GM12878 (cell line): ENCODE measurements at regions not wholly inside any gene's neighbourhood (a gene's known extent, or its start where the extent isn't known, plus 50 kb on each side); places are given as distances from the start of the nearest gene placed in this dataset.

Experiments used
- ATAC-seq: fragments of 200-7000 bp; cut with Tn5 transposase; 3 replicates; pipeline ENCODE4 v1.9.1; 2020; ENCODE audit warnings: mild to moderate bottlenecking, moderate library complexity
- BruUV-seq: library from RNA; stranded (reverse); fragments of 400-500 nt; replicated peaks from 2 replicates; lab custom pipeline; 2021; lab: Mats Ljungman, UMichigan
- CTCF ChIA-PET: fragments of 300-600 bp; sonication (Branson Sonifier 250); formaldehyde crosslinking; extraction: SDS; loops from one replicate; lab custom pipeline; 2021; ENCODE audit warnings: inconsistent platforms; lab: Yijun Ruan, JAX
- POLR2A ChIA-PET: fragments of 350-600 bp; formaldehyde crosslinking; extraction: SDS; loops from one replicate; lab custom pipeline; 2021; ENCODE audit warnings: inconsistent platforms; lab: Charles Lee
- RAD21 ChIA-PET: fragments of 300-600 bp; sonication (Branson Sonifier 250); formaldehyde crosslinking; loops from one replicate; lab custom pipeline; 2023; ENCODE audit warnings: antibody characterized with exemption; ENCODE audit not compliant: unreplicated experiment; lab: Charles Lee
- SMC1A ChIA-PET: fragments of 300-600 bp; sonication (Branson Sonifier 250); formaldehyde crosslinking; loops from one replicate; lab custom pipeline; 2023; ENCODE audit not compliant: unreplicated experiment, uncharacterized antibody; lab: Charles Lee
- DNase-seq: peaks from one replicate; pipeline ENCODE4 v3.0.0-alpha.2; 2011; ENCODE audit warnings: low read depth, low spot score
- FAIRE-seq: peaks from 3 replicates; lab custom pipeline; 2011; peaks lifted over from hg19 to GRCh38; lab: Jason Lieb, UNC
- H2AFZ ChIP-seq: 2 replicates; pipeline ENCODE4 v1.6.0; 2011; ENCODE audit warnings: low read depth, low read length, control low read depth; ENCODE audit not compliant: control insufficient read depth
- H3K27ac ChIP-seq: 2 replicates; pipeline ENCODE4 v1.5.1; 2011; ENCODE audit warnings: control low read depth; ENCODE audit not compliant: control insufficient read depth, insufficient read depth
- H3K27me3 ChIP-seq, 2 experiments: replicated peaks in 1 of 2; 2 replicates each; pipeline versions ENCODE4 v1.6.0 to v1.6.1; 2011; ENCODE audit warnings: low read length in 1 of 2; ENCODE audit not compliant: control insufficient read depth in 2 of 2, insufficient read depth in 2 of 2
- H3K36me3 ChIP-seq, 2 experiments: 2 replicates each; pipeline ENCODE4 v1.5.1; 2011; ENCODE audit warnings: low read length in 1 of 2; ENCODE audit not compliant: control insufficient read depth in 2 of 2, insufficient read depth in 2 of 2
- H3K4me1 ChIP-seq: 2 replicates; pipeline ENCODE4 v1.6.1; 2011; ENCODE audit warnings: mild to moderate bottlenecking, low read length, moderate library complexity, mixed read lengths; ENCODE audit not compliant: control insufficient read depth, insufficient read depth
- H3K4me2 ChIP-seq: 2 replicates; pipeline ENCODE4 v1.6.0; 2011; ENCODE audit warnings: control low read depth; ENCODE audit not compliant: control insufficient read depth, insufficient read depth
- H3K4me3 ChIP-seq: fragments of 200-600 bp; sonication (generic); 2 replicates; pipeline ENCODE4 v1.5.1; 2016
- H3K79me2 ChIP-seq: 2 replicates; pipeline ENCODE4 v1.6.0; 2011; ENCODE audit warnings: low read length; ENCODE audit not compliant: control insufficient read depth, insufficient read depth
- H3K9ac ChIP-seq: 2 replicates; pipeline ENCODE4 v1.8.0; 2011; ENCODE audit warnings: low read length, control low read depth, mixed read lengths; ENCODE audit not compliant: control insufficient read depth, insufficient read depth
- H3K9me3 ChIP-seq: replicated peaks from 3 replicates; pipeline ENCODE4 v1.5.1; 2011; ENCODE audit warnings: mild to moderate bottlenecking, low read length; ENCODE audit not compliant: control insufficient read depth, insufficient read depth
- H4K20me1 ChIP-seq: 2 replicates; pipeline ENCODE4 v1.6.0; 2011; ENCODE audit not compliant: control insufficient read depth, insufficient read depth
- CREM ChIP-seq: IDR thresholded peaks from 2 replicates; pipeline ENCODE4 v1.6.1; 2014; ENCODE audit warnings: antibody characterized with exemption, low read depth
- HDAC2 ChIP-seq: fragments of 200-600 bp; sonication (generic); IDR thresholded peaks from 2 replicates; pipeline ENCODE4 v1.6.1; 2017
- IKZF2 ChIP-seq, 2 experiments: fragments of 450-650 bp; IDR thresholded peaks; 2 replicates each; pipeline ENCODE4 v1.6.1; 2017; ENCODE audit warnings: mild to moderate bottlenecking in 2 of 2, moderate library complexity in 2 of 2
- MEF2A ChIP-seq: IDR thresholded peaks from 2 replicates; pipeline ENCODE4 v1.6.1; 2011; ENCODE audit warnings: low read depth, mild to moderate bottlenecking, low read length, moderate library complexity; ENCODE audit not compliant: insufficient read depth
- NR2C1 ChIP-seq: fragments of 450-650 bp; IDR thresholded peaks from 2 replicates; pipeline ENCODE4 v1.6.1; 2017; ENCODE audit warnings: antibody characterized with exemption, mild to moderate bottlenecking, moderate library complexity
- POLR2AphosphoS2 ChIP-seq: IDR thresholded peaks from 2 replicates; pipeline ENCODE4 v1.6.1; 2011; ENCODE audit warnings: low read depth, mild to moderate bottlenecking, low read length, improper control_type of control experiment, moderate library complexity
- RFX5 ChIP-seq: IDR thresholded peaks from 2 replicates; pipeline ENCODE4 v1.6.1; 2011; ENCODE audit warnings: low read depth, low read length, improper control_type of control experiment
- SIN3A ChIP-seq: IDR thresholded peaks from 2 replicates; pipeline ENCODE4 v1.6.1; 2012; ENCODE audit warnings: low read depth, low read length, improper control_type of control experiment
- SMC3 ChIP-seq: IDR thresholded peaks from 2 replicates; pipeline ENCODE4 v1.6.1; 2011; ENCODE audit warnings: low read length, improper control_type of control experiment, borderline replicate concordance
- SPI1 ChIP-seq: IDR thresholded peaks from 2 replicates; pipeline ENCODE4 v1.6.1; 2011; ENCODE audit warnings: low read depth, mild to moderate bottlenecking, low read length, moderate library complexity, borderline replicate concordance; ENCODE audit not compliant: insufficient read depth
- SRF ChIP-seq, 2 experiments: IDR thresholded peaks; 2 replicates each; pipeline ENCODE4 v1.6.1; 2011; ENCODE audit warnings: low read depth in 2 of 2, low read length in 2 of 2, mild to moderate bottlenecking in 1 of 2, moderate library complexity in 1 of 2
- STAT3 ChIP-seq: IDR thresholded peaks from 2 replicates; pipeline ENCODE4 v1.6.1; 2011; ENCODE audit warnings: low read depth, low read length, improper control_type of control experiment
- WGBS: methylation state at CpG from one replicate; pipeline ENCODE4 v1.1.6; 2016; ENCODE audit warnings: low lambda C conversion rate; ENCODE audit not compliant: insufficient replicate concordance, insufficient coverage; ENCODE audit errors: missing lambda C conversion rate; 5-methylcytosine and 5-hydroxymethylcytosine counted together
- in situ Hi-C: fragments of 300-500 bp; cut with MboI; formaldehyde crosslinking; loops from 9 replicates; pipeline ENCODE4 v1.14.3; 2018; ENCODE audit warnings: mixed read lengths
- intact Hi-C: fragments of 100-400 bp; cut with micrococcal nuclease; formaldehyde crosslinking; loops from one replicate; pipeline ENCODE4 v1.14.2; 2022; ENCODE audit not compliant: unreplicated experiment
- TF ChIP-seq, protein P1 (sequence below): fragments of 450-650 bp; IDR thresholded peaks from 2 replicates; pipeline ENCODE4 v1.6.1; 2017; ENCODE audit warnings: antibody characterized with exemption, mild to moderate bottlenecking, moderate library complexity
- TF ChIP-seq, protein P2 (sequence below): IDR thresholded peaks from 2 replicates; pipeline ENCODE4 v1.6.1; 2012; ENCODE audit warnings: low read depth, low read length, improper control_type of control experiment
- TF ChIP-seq, protein P3 (sequence below): fragments of 450-650 bp; IDR thresholded peaks from 2 replicates; pipeline ENCODE4 v1.6.1; 2016; ENCODE audit warnings: mild to moderate bottlenecking
- TF ChIP-seq, protein P4 (sequence below): fragments of 450-650 bp; IDR thresholded peaks from 2 replicates; pipeline ENCODE4 v1.6.1; 2016; ENCODE audit warnings: mild to moderate bottlenecking
- TF ChIP-seq, protein P5 (sequence below): fragments of 450-650 bp; IDR thresholded peaks from 2 replicates; pipeline ENCODE4 v1.6.1; 2018; ENCODE audit warnings: mild to moderate bottlenecking, low read depth, moderate library complexity; ENCODE audit not compliant: partially characterized antibody

DNA sequence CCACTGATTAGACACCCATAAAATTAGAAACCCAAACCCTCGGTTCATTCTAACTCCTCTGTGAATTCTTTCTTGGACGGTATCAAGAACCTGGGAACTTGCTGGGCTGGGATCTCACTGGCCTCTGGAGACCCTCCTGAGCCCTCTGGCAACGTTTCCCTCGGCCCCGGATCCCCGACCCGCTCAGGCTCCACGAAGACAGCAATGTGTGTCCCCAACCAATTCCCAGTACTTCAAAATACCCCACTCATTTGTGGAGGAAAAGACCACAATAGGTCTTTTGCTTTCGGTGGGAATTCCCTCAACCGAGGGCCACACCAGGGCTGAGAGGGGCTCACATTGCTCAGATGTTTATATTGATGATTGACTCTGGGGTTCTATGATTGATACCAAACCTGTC, 117.9 kb upstream of the PRR20G start:
- WGBS = 7% methylated on average over 10 of the region's 10 CpGs
- ChIA-PET CTCF (interaction anchor here (0.8 to 1.0 kb wide), 2 partner anchors 9 to 21 kb away, joined by 3 to 6 read pairs; no protein-coding TSS in a partner anchor), POLR2A (no interaction called here), RAD21 (no interaction called here), SMC1A (no interaction called here)
- H2AFZ ChIP-seq = no peak overlapping the region
- no peak overlapping the region for H3K4me3 ChIP-seq
- H3K9me3 ChIP-seq = no peaks in the 10 kb centered on the region
- no peak overlapping the region for H3K27ac ChIP-seq
- DNase-seq = no peak
- in situ Hi-C loops (no loop called here), intact Hi-C loops (loop anchor here (10.0 kb wide), 1 partner anchor 139 kb away; no protein-coding TSS in a partner anchor)
- no peaks in the 10 kb centered on the region for H3K36me3 ChIP-seq
- no peaks in the 10 kb centered on the region for H3K79me2 ChIP-seq
- H3K27me3 ChIP-seq = peaks cover 7 to 8% of the 10 kb centered on the region in 2 experiments; a peak in 2 of 4 replicates
- FAIRE-seq = no peak
- peaks cover 3% of the 10 kb centered on the region; the same call in 1 of the 2 replicates for H3K4me1 ChIP-seq
- no peak overlapping the region for H3K4me2 ChIP-seq
- no peak for ATAC-seq
- H3K9ac ChIP-seq = no peak overlapping the region
- no TSS peak for BruUV-seq
- H4K20me1 ChIP-seq = no peaks in the 10 kb centered on the region
- TF ChIP-seq CREM = no peak
- TF ChIP-seq STAT3 = no peak
- no peak for TF ChIP-seq SIN3A
- no peak for TF ChIP-seq IKZF2 (IDR thresholded peaks at IDR 0.05)
- TF ChIP-seq HDAC2 = no peak
- TF ChIP-seq, protein P1, sequence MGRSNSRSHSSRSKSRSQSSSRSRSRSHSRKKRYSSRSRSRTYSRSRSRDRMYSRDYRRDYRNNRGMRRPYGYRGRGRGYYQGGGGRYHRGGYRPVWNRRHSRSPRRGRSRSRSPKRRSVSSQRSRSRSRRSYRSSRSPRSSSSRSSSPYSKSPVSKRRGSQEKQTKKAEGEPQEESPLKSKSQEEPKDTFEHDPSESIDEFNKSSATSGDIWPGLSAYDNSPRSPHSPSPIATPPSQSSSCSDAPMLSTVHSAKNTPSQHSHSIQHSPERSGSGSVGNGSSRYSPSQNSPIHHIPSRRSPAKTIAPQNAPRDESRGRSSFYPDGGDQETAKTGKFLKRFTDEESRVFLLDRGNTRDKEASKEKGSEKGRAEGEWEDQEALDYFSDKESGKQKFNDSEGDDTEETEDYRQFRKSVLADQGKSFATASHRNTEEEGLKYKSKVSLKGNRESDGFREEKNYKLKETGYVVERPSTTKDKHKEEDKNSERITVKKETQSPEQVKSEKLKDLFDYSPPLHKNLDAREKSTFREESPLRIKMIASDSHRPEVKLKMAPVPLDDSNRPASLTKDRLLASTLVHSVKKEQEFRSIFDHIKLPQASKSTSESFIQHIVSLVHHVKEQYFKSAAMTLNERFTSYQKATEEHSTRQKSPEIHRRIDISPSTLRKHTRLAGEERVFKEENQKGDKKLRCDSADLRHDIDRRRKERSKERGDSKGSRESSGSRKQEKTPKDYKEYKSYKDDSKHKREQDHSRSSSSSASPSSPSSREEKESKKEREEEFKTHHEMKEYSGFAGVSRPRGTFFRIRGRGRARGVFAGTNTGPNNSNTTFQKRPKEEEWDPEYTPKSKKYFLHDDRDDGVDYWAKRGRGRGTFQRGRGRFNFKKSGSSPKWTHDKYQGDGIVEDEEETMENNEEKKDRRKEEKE = no peak
- TF ChIP-seq NR2C1 = no peak
- TF ChIP-seq SPI1 = no peak
- no peak for TF ChIP-seq SRF (IDR thresholded peaks at IDR 0.05; ENCODE audit: low read depth in 2 of 2, low read length in 2 of 2)
- TF ChIP-seq, protein P2, sequence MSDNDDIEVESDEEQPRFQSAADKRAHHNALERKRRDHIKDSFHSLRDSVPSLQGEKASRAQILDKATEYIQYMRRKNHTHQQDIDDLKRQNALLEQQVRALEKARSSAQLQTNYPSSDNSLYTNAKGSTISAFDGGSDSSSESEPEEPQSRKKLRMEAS = no peak
- TF ChIP-seq, protein P3, sequence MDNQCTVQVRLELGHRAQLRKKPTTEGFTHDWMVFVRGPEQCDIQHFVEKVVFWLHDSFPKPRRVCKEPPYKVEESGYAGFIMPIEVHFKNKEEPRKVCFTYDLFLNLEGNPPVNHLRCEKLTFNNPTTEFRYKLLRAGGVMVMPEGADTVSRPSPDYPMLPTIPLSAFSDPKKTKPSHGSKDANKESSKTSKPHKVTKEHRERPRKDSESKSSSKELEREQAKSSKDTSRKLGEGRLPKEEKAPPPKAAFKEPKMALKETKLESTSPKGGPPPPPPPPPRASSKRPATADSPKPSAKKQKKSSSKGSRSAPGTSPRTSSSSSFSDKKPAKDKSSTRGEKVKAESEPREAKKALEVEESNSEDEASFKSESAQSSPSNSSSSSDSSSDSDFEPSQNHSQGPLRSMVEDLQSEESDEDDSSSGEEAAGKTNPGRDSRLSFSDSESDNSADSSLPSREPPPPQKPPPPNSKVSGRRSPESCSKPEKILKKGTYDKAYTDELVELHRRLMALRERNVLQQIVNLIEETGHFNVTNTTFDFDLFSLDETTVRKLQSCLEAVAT = no peak
- TF ChIP-seq, protein P4, sequence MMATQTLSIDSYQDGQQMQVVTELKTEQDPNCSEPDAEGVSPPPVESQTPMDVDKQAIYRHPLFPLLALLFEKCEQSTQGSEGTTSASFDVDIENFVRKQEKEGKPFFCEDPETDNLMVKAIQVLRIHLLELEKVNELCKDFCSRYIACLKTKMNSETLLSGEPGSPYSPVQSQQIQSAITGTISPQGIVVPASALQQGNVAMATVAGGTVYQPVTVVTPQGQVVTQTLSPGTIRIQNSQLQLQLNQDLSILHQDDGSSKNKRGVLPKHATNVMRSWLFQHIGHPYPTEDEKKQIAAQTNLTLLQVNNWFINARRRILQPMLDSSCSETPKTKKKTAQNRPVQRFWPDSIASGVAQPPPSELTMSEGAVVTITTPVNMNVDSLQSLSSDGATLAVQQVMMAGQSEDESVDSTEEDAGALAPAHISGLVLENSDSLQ = no peak
- no peak for TF ChIP-seq SMC3
- TF ChIP-seq MEF2A = no peak
- TF ChIP-seq RFX5 = no peak
- TF ChIP-seq, protein P5, sequence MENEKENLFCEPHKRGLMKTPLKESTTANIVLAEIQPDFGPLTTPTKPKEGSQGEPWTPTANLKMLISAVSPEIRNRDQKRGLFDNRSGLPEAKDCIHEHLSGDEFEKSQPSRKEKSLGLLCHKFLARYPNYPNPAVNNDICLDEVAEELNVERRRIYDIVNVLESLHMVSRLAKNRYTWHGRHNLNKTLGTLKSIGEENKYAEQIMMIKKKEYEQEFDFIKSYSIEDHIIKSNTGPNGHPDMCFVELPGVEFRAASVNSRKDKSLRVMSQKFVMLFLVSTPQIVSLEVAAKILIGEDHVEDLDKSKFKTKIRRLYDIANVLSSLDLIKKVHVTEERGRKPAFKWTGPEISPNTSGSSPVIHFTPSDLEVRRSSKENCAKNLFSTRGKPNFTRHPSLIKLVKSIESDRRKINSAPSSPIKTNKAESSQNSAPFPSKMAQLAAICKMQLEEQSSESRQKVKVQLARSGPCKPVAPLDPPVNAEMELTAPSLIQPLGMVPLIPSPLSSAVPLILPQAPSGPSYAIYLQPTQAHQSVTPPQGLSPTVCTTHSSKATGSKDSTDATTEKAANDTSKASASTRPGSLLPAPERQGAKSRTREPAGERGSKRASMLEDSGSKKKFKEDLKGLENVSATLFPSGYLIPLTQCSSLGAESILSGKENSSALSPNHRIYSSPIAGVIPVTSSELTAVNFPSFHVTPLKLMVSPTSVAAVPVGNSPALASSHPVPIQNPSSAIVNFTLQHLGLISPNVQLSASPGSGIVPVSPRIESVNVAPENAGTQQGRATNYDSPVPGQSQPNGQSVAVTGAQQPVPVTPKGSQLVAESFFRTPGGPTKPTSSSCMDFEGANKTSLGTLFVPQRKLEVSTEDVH = no peak
- TF ChIP-seq POLR2AphosphoS2 = no peak
